TTC549 (cell line): ENCODE measurements at regions not wholly inside any gene's neighbourhood (a gene's known extent, or its start where the extent isn't known, plus 50 kb on each side); places are given as distances from the start of the nearest gene placed in this dataset.

Experiments used
- FAIRE-seq: peaks from 2 replicates; lab custom pipeline; 2012; peaks lifted over from hg19 to GRCh38; lab: Jason Lieb, UNC

DNA sequence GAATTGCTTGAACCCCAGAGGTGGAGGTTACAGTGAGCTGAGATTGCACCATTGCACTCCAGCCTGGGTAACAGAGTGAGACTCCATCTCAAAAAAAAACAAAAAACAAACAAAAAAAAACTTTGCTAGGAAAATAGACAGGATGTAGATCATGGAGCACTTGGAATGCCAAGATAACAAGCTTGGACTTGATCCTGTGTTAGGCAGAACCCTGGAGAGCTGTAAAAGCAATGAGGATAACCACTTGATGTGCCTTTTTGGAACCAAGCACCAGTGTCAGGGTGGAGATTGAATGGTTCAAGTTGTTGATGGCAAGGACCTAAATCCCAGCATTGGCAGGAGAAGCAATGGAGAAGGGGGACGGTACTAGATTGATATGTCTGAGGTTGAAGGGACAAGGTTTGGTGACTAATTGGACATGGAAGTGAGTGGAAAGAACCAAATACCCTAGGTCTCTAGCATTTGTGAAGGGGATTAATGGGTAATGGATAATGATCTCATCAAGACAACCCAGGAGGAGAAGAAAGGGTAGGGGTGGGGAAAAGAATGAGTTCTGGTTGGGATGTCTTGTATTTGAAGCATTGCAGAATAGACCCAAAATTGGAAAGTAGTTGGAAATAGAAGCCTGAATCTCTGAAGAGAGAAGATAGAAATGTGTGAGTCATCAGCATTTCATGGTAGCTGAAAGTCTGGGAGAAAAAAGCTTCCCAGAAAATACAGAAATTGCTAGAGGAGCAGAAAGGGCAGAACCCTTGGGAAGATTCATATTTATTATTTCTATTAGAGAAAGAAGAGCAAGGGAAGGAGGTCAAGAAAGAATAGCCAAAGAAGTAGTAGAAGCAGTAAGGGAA lies 176.7 kb downstream of the NUAK1 start:
- no peak for FAIRE-seq

DNA sequence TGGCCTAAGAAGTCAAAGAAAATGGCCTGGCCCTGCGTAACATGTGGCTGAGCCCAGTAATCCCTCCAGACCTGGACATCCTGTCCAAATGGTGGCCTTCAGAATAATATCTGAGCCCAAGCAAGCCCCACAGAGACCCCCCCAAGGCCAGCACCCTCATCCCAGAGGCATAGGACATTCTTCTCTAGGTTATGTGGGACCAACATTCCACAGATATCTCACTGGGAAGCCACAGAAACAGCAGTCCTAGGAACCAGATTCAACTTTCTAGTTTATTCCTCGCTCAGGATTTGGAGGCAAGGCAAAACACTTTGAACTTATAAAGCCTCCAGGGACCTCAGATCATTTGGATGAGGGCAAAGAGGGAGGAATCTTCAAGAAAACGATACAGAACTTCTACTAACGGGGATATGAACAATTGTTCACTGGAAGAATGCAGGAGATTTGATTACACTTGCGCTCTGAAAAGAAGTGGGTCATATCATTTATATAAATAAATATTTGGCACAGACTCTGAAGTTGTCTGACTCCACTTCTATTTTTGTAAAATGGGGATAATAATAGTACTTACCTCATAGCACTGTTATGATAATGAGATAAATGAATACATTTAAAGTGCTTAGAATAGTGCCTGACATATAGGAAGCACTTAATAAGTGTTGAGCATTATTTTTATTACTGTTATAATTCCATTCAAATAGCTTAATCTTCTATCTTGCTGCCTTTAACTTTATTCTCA lies 171.5 kb downstream of the NUAK1 start:
- FAIRE-seq, result no peak

DNA sequence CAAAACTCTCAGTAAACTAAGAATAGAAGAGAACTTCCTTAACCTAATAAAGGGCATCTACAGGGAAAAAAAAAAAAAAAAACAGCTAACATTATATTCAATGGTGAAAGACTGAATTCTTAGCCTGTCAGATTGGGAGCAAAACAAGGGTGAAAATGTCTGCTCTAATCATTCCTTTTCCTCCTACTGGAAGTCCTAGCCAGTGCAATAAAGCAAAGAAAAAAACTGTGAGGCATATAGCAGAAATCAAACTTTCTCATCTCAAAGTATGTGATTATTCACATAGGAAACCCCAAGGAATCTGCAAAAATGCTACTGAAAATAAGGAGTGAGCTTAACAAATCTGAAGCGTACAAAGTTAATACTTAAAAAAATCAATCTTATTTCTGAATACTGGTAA lies 170.7 kb downstream of the NUAK1 start:
- FAIRE-seq, result no peak

DNA sequence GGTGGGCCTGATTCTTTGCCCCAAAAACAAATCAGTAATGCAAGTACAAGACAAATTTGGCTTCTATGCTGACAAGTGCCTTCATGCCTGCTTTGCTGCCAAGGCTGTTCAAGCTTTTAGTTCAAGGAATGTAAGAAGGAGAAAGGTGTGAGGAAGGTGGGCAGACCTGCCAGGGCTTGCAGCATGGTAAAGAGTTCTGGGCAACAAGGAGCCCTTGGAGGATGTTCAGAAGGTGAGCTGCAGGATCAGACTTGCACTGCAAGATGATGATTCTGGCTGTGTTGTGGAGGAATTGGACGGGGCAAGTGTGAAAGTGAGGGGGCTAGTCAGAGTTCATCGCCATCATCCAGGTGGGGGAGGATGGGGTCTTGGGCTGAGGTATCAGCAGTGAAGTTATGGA lies 167.9 kb downstream of the NUAK1 start:
- FAIRE-seq, result no peak

DNA sequence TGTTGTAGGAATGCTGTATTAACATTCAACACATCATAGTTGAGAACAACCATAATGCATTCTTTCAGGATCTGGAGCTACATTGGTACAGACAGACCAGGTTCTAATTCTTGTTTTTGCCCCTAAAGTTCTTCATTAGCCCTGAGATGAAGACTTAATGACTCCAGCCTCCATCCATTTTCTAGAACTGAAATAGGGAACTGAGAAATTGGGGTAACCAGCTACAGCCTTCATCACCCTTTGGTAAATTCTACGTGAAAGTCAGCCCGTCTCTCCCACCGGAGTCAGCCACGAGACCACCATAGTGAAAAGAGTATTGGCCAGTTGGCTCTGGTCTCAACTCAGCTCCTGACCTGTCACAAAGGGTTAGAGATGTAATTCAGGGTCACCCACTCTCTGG lies 164.0 kb downstream of the NUAK1 start:
- FAIRE-seq, result no peak

DNA sequence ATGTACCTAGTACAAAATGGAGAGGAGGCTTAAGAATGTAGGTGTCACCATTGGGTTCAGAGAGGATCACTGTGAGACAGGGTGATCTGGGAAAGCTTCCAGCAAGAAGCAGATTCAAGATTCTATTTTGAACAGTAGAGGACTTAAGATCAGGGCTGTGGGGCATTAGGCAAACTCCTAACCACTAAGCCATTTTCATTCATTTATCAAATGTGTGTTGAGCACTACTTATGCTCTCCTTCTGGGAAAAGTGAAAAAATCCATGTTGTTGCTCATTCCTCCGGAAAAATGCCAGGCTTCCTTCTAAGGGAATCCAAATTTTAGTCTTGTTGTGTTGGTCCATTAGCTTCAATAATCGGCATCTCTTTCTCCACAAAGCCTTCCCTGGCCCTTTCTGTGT lies 163.4 kb downstream of the NUAK1 start:
- no peak for FAIRE-seq

DNA sequence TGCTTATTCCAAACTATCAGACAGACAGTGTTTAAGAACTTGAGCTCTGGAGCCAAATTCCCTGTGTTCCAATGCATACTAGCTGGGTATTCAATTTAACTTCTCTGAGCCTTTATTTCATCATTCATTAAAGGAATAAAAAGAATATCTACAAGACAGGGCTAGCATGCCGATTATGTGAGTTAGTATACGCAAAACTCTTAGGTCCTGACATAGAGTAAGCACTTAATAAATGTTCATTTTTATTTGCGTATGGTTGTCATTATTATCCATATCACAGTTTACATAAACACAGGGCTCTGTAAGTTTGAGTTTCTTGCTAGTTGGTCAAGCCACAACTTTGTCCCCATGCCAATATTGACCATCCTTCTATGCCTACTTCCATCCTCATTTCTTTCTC lies 161.5 kb downstream of the NUAK1 start:
- FAIRE-seq, result no peak

DNA sequence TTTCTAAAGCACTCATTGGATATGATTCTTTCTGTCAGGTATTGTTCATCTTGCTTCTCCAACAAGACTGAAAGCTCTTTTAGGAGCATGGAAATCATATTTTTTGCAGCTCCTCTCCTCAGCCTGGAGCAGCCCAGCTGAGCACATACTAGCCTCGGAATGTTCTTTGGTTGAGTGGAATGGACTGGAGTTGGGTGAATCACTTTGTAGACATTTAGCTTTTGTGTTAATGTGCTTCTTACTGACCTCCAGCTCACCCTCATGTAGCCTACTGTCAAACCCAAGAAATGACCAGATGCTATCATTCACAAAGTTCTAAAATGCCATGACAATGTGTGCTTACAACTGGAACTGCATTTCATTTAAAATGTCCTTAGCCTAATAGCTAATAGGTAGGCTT lies 161.1 kb downstream of the NUAK1 start:
- no peak for FAIRE-seq

DNA sequence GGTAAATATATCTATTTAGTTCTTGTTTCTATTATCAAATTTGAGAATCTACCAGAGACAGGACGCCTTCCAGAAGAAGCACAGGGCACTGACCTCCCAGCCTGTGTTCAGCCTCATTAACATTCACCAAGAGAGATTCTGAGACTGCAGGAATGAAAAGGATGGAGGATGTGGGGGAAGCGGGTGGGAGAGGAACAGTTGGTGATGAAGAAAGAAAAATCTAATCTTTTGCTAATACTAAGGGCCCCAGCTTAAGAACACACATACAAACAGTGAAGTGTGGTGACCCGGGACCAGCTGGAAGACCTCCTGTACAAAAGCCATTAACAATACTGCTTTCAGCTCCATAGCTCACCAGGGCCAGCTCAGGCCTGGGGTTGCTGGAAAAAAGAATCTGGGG lies 160.5 kb downstream of the NUAK1 start:
- FAIRE-seq, result no peak

DNA sequence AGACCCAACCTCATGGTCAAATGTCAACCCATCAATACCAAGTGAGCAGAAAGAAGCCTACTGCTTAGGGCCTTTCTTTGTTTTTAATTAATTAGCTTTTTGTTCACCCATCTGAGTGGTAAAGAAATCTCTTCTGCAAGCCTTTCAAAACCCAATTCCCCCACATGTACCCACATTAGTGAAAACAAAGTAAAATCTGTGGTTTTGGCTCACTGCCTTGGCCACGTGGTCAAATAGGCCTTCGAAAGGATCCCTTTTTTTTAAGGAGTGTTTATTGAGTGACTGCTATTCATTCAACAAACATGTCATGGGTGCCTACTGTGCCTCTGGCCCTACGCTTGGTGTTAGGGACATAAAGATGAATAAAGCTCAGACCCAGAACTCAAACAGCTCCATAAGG lies 160.1 kb downstream of the NUAK1 start:
- no peak for FAIRE-seq

DNA sequence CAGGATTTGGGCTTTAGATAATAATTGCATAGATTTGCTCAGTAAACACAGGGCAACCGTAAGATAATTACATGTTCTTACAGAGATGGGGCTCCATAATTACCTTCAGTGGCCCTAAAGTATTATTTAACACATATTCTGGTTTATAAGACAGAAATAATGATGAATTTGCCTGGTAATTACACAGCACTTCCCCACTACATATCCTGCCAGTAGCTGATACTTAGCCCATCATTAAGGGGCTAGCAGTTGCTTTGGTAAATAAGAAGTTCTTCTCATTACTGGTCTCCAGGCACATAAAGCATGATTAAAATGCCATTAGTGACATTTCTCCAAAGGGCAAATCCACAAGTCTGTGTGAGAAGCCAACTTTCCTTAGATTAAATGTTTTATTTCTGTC lies 158.7 kb downstream of the NUAK1 start:
- no peak for FAIRE-seq

DNA sequence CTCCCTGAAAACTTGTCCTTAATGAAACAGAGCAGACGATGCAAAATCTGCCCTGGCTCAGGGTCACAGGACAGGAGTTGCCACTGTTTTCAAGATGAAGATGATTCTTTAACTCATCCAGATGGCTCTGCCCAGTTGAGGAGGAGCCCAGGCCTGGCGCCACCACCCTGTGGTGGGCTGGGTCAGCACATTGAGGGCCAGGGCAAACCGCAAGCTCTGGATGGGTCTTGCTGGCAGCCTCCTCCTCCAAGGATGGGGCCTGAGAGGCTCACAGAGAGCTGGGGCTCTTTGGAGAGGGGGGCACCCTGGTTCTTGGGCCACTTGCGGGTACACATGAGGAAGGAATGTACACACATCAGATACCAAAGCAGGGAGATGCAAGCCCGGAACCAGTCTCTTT lies 158.2 kb downstream of the NUAK1 start:
- no peak for FAIRE-seq

DNA sequence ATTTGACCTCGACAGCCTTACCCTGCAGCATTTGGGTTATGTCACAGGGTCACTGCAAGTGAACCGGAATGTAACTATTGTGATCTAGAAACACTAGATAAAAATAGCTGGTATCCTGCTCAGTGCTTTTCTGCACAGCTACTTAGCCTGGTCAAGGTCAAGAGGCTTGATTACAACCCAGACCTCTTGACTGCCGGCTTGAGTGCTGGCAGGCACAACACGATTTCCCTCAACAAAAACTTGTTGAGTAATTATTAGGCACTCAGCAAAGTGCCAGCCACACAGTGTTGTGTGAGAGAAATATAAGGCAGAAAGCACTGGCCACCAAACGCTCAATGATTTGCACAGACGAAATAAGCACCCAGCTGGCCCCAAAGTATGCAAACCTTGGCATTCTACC lies 156.7 kb downstream of the NUAK1 start:
- FAIRE-seq, result no peak

DNA sequence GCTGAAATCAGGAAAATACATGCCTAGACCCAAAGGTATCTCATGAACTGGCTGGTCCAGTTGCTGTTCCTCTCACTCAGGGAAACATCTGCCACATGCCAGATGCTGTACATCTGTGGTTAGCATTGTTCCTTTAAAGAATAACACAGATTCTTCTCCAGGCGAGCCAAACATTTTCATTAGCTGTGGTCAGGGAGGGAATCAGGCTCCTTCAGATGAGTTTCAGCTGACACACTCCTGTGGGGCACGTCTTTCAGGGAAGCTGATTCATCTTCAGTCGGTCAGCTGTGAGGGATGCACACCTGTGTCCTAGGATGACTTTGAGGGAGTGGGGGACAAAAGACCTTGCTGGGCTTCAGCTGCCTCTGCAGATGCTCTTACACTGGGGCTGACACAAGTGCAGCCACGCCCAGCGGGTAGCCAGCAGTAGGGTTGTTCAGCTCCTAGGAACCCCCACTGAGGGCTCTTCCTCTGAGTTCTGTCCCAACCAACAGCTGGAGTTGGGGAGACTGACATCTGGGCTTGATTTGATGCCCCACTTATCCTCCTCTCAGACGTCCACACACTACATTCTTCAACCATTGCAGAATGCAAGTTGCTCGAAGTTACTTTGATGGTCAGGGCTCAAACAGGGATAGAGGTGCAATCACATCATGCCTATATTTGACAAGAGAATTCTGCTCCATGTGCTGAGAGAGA lies 155.0 kb downstream of the NUAK1 start:
- FAIRE-seq, result no peak

DNA sequence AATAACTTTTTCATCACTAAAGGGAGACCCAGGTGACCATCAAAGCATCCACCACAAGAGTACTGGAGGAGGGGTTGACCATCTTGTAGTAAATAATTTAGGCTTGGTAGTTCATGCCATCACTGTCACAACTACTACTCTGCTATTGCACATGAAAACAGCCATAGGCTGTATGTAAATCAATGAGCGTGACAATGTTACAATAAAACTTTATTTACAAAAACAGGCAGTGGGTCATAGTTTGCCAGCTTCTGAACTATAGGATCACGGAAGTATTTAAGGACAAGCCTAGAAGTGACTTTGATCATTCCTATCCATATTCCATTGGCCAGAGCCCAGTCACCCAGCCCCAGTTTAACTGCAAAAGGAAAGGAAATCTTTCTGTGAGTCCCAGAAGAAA lies 153.4 kb downstream of the NUAK1 start:
- no peak for FAIRE-seq

DNA sequence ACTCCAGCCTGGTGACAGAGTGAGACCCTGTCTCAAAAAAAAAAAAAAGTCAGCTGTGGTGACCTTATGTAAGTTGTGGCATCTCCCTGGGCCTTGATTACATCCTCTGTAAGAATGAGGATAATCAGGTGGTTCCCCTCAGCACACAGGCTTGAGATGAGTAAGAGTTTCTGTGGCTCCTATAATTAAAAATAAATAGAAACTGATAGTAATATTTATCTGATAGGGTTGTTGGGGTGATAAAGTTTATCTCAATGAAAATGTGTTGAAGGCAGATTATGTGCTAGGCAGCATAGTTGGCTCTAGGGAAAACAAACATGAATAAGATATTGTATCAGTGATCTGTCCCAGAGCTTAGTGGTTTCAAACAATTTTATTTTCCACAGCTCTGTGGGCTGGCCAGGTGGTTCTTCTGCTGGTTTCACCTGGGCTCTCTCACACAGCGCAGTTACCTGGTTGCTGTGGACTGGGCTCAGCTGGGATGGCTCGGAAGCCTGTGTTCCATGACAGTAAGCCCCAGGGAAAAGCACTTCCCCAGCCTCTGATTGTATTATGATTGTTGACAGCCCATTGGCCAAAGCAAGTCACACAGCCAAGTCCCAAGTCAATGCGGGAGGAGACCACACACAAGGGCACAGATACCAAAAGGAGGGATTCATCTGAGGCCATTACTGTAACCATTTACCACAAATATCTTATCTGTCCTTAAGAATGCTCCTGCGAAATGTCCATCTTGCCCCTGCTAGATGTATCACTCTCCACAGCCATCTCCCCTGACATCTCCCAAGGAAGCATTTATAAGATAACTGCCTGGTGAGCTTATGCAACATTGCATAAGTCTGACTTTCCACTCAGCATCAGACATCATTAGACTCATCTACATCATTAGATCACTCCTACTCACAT lies 151.7 kb downstream of the NUAK1 start:
- no peak for FAIRE-seq

DNA sequence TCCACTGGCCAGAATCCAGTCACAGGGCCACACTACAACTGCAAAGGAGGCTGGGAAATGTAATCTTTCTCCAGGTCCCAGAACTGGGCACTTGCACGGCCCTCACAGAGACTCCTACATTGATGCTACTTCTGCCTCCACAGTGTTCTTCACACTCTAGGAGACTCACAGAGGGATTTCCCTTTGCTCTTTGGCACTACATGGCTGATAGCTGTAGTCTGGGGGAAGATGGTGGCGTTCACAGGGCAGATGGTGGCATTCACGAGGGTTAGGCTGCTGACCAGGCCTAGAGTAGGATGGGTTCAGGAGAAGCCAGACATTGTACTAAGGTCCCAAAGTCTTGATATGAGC lies 151.1 kb downstream of the NUAK1 start:
- no peak for FAIRE-seq

DNA sequence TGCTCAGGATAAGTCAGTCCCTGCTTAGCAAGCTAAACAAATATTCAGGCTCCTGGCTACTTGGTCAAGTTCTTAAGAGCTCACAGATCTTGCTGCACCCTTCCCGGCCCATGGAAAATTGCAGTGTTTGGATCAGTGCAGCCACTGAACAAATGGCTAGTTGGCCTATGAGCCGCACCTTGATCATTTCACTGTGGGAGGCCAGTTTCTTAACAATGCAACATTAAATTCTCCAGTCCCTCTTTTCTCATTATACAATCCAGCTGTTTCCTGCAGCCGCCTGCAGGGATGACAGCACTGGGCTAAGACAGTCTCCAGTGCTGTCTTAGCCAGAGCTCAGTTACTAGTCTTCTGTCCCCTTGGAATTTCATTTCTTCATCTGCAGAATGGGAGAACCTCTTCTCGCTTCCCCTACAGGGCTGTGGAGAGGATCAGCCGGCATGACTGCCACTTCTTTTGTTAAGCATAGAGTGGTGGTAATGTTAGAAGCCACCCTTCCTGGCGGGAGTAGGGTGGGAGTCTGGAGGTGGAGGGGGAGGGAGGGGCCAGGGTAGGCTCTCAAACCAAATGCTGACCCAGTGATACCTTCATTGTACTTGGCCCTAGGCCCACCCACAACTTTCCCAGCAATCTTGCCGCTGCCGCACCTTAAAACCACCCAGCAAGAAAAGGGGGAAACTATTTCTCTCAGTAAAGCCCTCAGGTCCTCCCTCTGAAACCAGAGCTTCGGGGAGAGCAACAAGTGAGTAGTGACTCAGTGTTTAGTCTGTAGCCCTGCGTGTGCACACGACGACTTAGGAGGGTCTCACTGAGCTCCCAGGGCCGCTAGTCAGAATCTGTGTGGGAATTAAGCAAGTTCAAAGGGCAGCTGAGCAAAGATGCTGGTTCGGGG lies 145.7 kb downstream of the NUAK1 start:
- FAIRE-seq, result no peak

DNA sequence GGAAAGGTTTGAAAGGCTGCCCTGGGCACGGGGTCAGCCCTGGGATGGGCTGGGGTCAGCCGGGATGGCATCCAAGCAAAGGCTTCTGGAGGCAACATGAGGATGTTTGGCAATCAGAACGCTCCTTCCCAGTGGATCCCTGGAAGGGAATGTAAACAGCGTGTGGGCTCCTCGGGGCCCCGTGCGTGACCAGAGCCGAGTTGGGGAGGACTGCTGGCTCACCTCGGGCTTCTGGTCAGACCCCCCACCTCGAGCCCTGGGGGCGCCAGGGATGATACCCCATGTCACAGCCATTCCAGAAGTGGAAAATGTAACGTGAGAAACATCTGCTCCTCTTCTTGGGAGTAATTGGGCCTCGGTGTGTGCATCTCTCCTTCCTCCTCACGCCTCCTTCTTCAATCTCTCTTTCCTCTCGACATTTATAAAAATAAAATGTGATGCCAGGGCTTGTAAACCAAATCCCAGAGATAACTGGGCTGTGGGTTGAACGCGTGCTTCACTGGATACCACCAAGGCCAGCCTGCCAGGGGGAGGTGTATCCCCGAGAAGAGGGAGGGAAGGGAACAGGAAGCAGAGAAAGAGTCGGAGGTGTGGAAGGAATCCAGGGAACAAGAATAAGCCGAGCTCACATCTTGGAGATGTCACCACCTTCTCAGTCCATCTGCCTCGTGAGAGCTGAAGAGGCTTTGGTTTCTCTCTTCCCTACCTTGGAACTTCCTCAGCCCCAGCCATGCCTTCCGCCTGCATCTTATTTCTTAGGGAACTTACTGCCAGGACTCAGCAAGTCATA lies 144.8 kb downstream of the NUAK1 start:
- FAIRE-seq, result no peak

DNA sequence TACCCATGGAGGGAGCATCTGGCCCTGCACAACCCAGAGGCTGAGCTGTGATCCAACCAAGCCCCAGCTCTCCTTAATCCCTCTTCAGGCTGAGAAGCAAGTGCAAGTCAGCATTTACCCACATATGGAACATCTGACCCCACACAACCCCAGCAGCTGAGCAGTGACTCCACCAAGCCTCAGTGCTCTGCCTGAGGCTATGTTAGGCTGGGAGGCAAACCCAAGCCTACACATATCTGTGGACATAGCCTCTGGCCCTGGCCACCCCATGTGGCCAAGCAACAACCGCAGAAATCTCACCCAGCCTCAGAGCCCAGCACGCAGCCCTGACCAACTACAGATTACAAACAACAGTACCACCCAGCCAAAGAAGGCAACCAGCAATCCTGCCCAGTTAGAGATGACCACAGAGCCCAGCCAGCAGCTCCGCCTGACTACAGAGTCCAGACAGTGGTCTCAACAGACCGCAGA lies 142.8 kb downstream of the NUAK1 start:
- FAIRE-seq, result no peak
